GM12873 (cell line): ENCODE measurements at regions not wholly inside any gene's neighbourhood (a gene's known extent, or its start where the extent isn't known, plus 50 kb on each side); places are given as distances from the start of the nearest gene placed in this dataset.

ENCODE experiments used
- CTCF ChIP-seq: IDR thresholded peaks from 2 replicates; pipeline ENCODE4 v1.5.1; 2012; ENCODE audit warnings: low read depth, mild to moderate bottlenecking, moderate library complexity, low read length, control low read depth; ENCODE audit not compliant: insufficient read depth; ENCODE audit errors: missing control alignments

GRCh38 chr3:72137865-72138861, 353.2 kb upstream of the PROK2 start:
- TF ChIP-seq CTCF: peak; percentile 12

GRCh38 chr3:72135636-72136035, 350.7 kb upstream of the PROK2 start:
- TF ChIP-seq CTCF: no peak

- no peak for TF ChIP-seq CTCF
These were observed 350.1 kb upstream of the PROK2 start for GRCh38 chr3:72134989-72135451.

- TF ChIP-seq CTCF: no peak
These were observed 348.5 kb upstream of the PROK2 start for GRCh38 chr3:72133329-72134011.

GRCh38 chr3:72131899-72132298, 347.0 kb upstream of the PROK2 start:
- no peak for TF ChIP-seq CTCF

GRCh38 chr3:72130565-72130964, 345.6 kb upstream of the PROK2 start:
- TF ChIP-seq CTCF: no peak

- TF ChIP-seq CTCF: no peak
These were observed 344.6 kb upstream of the PROK2 start for GRCh38 chr3:72129501-72130094.
